ENCODE measurements at regions not wholly inside any gene's neighbourhood (a gene's known extent, or its start where the extent isn't known, plus 50 kb on each side); places are given as distances from the start of the nearest gene placed in this dataset.

DNA sequence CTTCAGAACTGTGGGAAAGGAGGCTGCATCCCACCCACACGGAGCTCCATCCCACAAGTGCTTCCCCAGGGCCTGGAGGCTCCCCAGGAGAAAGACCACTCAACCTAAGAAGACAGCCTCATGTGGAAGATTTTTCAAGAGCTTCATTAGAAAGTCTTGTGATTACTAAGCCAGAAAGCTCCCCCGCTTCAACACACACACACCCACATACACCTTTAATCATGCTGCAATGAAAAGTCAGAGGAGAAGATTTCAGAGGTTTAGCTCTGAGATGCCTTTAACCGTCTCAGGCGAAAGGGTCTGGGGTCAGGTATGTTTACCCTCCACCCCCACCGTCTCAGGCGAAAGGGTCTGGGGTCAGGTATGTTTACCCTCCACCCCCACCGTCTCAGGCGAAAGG, 634.5 kb upstream of the B3GAT1 start:
- Histone ChIP-seq H3K4me3 (ENCODE audit: low read depth, low read length) (no peak overlapping the region), H3K27ac (ENCODE audit: extremely low read depth, low read depth, low read length) (no peak overlapping the region), H3K9me3 (ENCODE audit: control insufficient read depth, insufficient read depth, low read depth, low read length) (no peaks in the 10 kb centered on the region), H3K4me1 (ENCODE audit: control insufficient read depth, insufficient read depth, low read length) (no peaks in the 10 kb centered on the region), H3K36me3 (ENCODE audit: control insufficient read depth in 2 of 2, insufficient read depth in 1 of 2, low read length in 2 of 2) (no peaks in the 10 kb centered on the region)
- TF ChIP-seq ZFHX2 (tag by site-specific recombination; conservative IDR thresholded peaks at IDR 0.05): peak; percentile 44
- TF ChIP-seq TCF7L2 (IDR thresholded peaks at IDR 0.05; ENCODE audit: borderline replicate concordance, low read depth, low read length): no peak
- no peak for TF ChIP-seq ZNF132 (tag by site-specific recombination; IDR thresholded peaks at IDR 0.05; ENCODE audit: borderline replicate concordance)
- no peak for TF ChIP-seq ZBTB21 (tag by site-specific recombination; IDR thresholded peaks at IDR 0.05)
- TF ChIP-seq ZNF555 (tag by site-specific recombination; conservative IDR thresholded peaks at IDR 0.05): no peak
- ChIA-PET POLR2A (no interaction called here), CTCF (no interaction called here)

GRCh38 chr11:135043434-135043833, 631.4 kb upstream of the B3GAT1 start:
- ChIA-PET POLR2A (no interaction called here), CTCF (interaction anchor here (0.5 to 0.6 kb wide), 2 partner anchors 10 to 32 kb away, joined by 3 read pairs; no protein-coding TSS in a partner anchor)
- TF ChIP-seq ZNF416 (tag by site-specific recombination; IDR thresholded peaks at IDR 0.05) (no peak), ZNF837 (tag by site-specific recombination; IDR thresholded peaks at IDR 0.05) (no peak)
- TF ChIP-seq, protein P1, sequence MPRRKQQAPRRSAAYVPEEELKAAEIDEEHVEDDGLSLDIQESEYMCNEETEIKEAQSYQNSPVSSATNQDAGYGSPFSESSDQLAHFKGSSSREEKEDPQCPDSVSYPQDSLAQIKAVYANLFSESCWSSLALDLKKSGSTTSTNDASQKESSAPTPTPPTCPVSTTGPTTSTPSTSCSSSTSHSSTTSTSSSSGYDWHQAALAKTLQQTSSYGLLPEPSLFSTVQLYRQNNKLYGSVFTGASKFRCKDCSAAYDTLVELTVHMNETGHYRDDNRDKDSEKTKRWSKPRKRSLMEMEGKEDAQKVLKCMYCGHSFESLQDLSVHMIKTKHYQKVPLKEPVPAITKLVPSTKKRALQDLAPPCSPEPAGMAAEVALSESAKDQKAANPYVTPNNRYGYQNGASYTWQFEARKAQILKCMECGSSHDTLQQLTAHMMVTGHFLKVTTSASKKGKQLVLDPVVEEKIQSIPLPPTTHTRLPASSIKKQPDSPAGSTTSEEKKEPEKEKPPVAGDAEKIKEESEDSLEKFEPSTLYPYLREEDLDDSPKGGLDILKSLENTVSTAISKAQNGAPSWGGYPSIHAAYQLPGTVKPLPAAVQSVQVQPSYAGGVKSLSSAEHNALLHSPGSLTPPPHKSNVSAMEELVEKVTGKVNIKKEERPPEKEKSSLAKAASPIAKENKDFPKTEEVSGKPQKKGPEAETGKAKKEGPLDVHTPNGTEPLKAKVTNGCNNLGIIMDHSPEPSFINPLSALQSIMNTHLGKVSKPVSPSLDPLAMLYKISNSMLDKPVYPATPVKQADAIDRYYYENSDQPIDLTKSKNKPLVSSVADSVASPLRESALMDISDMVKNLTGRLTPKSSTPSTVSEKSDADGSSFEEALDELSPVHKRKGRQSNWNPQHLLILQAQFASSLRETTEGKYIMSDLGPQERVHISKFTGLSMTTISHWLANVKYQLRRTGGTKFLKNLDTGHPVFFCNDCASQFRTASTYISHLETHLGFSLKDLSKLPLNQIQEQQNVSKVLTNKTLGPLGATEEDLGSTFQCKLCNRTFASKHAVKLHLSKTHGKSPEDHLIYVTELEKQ (tag by site-specific recombination; IDR thresholded peaks at IDR 0.05; ENCODE audit: borderline replicate concordance): no peak
- Histone ChIP-seq H3K36me3 (ENCODE audit: control insufficient read depth in 2 of 2, insufficient read depth in 1 of 2, low read length in 2 of 2) (no peaks in the 10 kb centered on the region), H3K9me3 (ENCODE audit: control insufficient read depth, insufficient read depth, low read depth, low read length) (no peaks in the 10 kb centered on the region), H3K4me3 (ENCODE audit: low read depth, low read length) (no peak overlapping the region), H3K27ac (ENCODE audit: extremely low read depth, low read depth, low read length) (no peak overlapping the region), H3K4me1 (ENCODE audit: control insufficient read depth, insufficient read depth, low read length) (no peaks in the 10 kb centered on the region)

DNA sequence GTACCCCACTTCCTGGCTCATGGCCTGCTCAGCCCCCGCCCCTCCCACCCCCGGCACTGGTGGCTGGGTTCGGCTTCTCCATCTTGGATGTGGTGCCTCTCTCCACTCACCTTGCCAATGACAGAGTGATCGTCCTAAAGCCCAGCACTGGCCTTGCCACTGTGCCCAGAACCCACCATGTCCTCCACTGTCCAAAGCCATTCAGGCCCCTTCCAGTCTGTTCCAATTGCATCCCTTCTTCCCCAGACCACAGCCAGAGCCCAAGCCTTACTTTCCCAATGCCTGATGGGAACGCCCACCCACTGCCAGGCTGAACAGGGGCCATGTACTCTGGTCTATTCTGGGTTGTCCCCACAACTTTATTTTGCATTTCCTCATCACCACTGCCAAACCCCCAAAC, 625.8 kb upstream of the B3GAT1 start:
- TF ChIP-seq, protein P2, sequence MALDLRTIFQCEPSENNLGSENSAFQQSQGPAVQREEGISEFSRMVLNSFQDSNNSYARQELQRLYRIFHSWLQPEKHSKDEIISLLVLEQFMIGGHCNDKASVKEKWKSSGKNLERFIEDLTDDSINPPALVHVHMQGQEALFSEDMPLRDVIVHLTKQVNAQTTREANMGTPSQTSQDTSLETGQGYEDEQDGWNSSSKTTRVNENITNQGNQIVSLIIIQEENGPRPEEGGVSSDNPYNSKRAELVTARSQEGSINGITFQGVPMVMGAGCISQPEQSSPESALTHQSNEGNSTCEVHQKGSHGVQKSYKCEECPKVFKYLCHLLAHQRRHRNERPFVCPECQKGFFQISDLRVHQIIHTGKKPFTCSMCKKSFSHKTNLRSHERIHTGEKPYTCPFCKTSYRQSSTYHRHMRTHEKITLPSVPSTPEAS (tag by site-specific recombination; IDR thresholded peaks at IDR 0.05): no peak
- no peak for TF ChIP-seq ZNF510 (tag by site-specific recombination; IDR thresholded peaks at IDR 0.05; ENCODE audit: insufficient replicate concordance)
- Histone ChIP-seq H3K9me3 (ENCODE audit: control insufficient read depth, insufficient read depth, low read depth, low read length) (no peaks in the 10 kb centered on the region), H3K4me1 (ENCODE audit: control insufficient read depth, insufficient read depth, low read length) (no peaks in the 10 kb centered on the region), H3K4me3 (ENCODE audit: low read depth, low read length) (no peak overlapping the region), H3K27ac (ENCODE audit: extremely low read depth, low read depth, low read length) (no peak overlapping the region), H3K36me3 (ENCODE audit: control insufficient read depth in 2 of 2, insufficient read depth in 1 of 2, low read length in 2 of 2) (no peaks in the 10 kb centered on the region)
- POLR2A ChIA-PET: no interaction called here
- CTCF ChIA-PET: no interaction called here

GRCh38 chr11:135036488-135037297, 624.7 kb upstream of the B3GAT1 start:
- Histone ChIP-seq H3K27ac (ENCODE audit: extremely low read depth, low read depth, low read length) (no peak overlapping the region), H3K4me1 (ENCODE audit: control insufficient read depth, insufficient read depth, low read length) (no peaks in the 10 kb centered on the region), H3K36me3 (ENCODE audit: control insufficient read depth in 2 of 2, insufficient read depth in 1 of 2, low read length in 2 of 2) (no peaks in the 10 kb centered on the region), H3K9me3 (ENCODE audit: control insufficient read depth, insufficient read depth, low read depth, low read length) (no peaks in the 10 kb centered on the region), H3K4me3 (ENCODE audit: low read depth, low read length) (no peak overlapping the region)
- POLR2A ChIA-PET: no interaction called here
- CTCF ChIA-PET: no interaction called here
- TF ChIP-seq ZNF18 (tag by site-specific recombination; IDR thresholded peaks at IDR 0.05): no peak
- no peak for TF ChIP-seq ZNF10 (tag by site-specific recombination; IDR thresholded peaks at IDR 0.05)
- TF ChIP-seq ZNF449 (tag by site-specific recombination; IDR thresholded peaks at IDR 0.05): no peak
- TF ChIP-seq ZNF23 (tag by site-specific recombination; IDR thresholded peaks at IDR 0.05; ENCODE audit: borderline replicate concordance): no peak
- TF ChIP-seq ZNF629 (tag by site-specific recombination; IDR thresholded peaks at IDR 0.05): no peak
- no peak for TF ChIP-seq YY1 (tag by site-specific recombination; IDR thresholded peaks at IDR 0.05)
- TF ChIP-seq GLIS1 (tag by site-specific recombination; IDR thresholded peaks at IDR 0.05): no peak
- no peak for TF ChIP-seq ZBTB20 (tag by site-specific recombination; IDR thresholded peaks at IDR 0.05)

All from HEK293 (cell line).